ENCODE measurements at regions not wholly inside any gene's neighbourhood (a gene's known extent, or its start where the extent isn't known, plus 50 kb on each side); places are given as distances from the start of the nearest gene placed in this dataset.

DNA sequence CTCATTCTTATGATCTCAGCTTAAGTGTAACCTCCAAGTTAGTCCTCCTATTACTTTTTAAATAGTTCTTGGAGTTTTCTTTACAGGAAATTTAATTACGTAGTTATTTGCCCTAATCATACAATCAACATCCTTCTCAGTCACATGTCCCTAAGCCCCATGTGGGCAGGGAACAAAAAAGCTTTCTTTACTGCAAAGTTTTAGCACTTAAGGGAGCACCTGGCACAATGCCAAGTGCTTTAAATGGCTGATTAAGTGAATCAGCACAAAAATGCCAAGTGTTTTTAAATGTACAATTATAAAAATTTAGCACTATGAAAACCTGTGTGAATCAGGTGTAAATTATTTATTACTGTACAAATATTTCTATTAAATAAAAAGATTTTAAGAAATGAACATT, 445.3 kb downstream of the C3orf38 start:
- no peaks in the 10 kb centered on the region for H3K36me3 ChIP-seq (ENCODE audit: insufficient read depth)
- no peaks in the 10 kb centered on the region for H4K20me1 ChIP-seq (ENCODE audit: insufficient read depth)
- no peak overlapping the region for H3K4me3 ChIP-seq (IDR thresholded peaks at IDR 0.05; ENCODE audit: insufficient read depth, low read depth, low read length)
- H3K27ac ChIP-seq = no peak overlapping the region
- H3K9ac ChIP-seq = no peak overlapping the region
- H2AFZ ChIP-seq (ENCODE audit: low read depth) = no peak overlapping the region
- TF ChIP-seq, protein P1, sequence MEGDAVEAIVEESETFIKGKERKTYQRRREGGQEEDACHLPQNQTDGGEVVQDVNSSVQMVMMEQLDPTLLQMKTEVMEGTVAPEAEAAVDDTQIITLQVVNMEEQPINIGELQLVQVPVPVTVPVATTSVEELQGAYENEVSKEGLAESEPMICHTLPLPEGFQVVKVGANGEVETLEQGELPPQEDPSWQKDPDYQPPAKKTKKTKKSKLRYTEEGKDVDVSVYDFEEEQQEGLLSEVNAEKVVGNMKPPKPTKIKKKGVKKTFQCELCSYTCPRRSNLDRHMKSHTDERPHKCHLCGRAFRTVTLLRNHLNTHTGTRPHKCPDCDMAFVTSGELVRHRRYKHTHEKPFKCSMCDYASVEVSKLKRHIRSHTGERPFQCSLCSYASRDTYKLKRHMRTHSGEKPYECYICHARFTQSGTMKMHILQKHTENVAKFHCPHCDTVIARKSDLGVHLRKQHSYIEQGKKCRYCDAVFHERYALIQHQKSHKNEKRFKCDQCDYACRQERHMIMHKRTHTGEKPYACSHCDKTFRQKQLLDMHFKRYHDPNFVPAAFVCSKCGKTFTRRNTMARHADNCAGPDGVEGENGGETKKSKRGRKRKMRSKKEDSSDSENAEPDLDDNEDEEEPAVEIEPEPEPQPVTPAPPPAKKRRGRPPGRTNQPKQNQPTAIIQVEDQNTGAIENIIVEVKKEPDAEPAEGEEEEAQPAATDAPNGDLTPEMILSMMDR (conservative IDR thresholded peaks at IDR 0.05; ENCODE audit: low read depth, low read length) = no peak
- H3K27me3 ChIP-seq (ENCODE audit: insufficient read depth, low read depth) = no peaks in the 10 kb centered on the region
- no peaks in the 10 kb centered on the region for H3K4me1 ChIP-seq (ENCODE audit: low read depth, poor library complexity, severe bottlenecking)
- no peaks in the 10 kb centered on the region for H3K79me2 ChIP-seq (ENCODE audit: insufficient read depth, low read depth)
- no peak overlapping the region for H3K4me2 ChIP-seq

- Histone ChIP-seq H4K20me1 (ENCODE audit: insufficient read depth) (no peaks in the 10 kb centered on the region), H3K79me2 (ENCODE audit: insufficient read depth, low read depth) (no peaks in the 10 kb centered on the region), H3K36me3 (ENCODE audit: insufficient read depth) (no peaks in the 10 kb centered on the region), H3K27me3 (ENCODE audit: insufficient read depth, low read depth) (no peaks in the 10 kb centered on the region), H2AFZ (ENCODE audit: low read depth) (no peak overlapping the region), H3K9ac (no peak overlapping the region), H3K4me2 (no peak overlapping the region), H3K4me1 (ENCODE audit: low read depth, poor library complexity, severe bottlenecking) (no peaks in the 10 kb centered on the region), H3K4me3 (IDR thresholded peaks at IDR 0.05; ENCODE audit: insufficient read depth, low read depth, low read length) (no peak overlapping the region), H3K27ac (no peak overlapping the region)
- TF ChIP-seq, protein P1 (conservative IDR thresholded peaks at IDR 0.05; ENCODE audit: low read depth, low read length) = no peak
These were observed 446.7 kb downstream of the C3orf38 start for GRCh38 chr3:88596451-88596850.

- TF ChIP-seq, protein P1 (conservative IDR thresholded peaks at IDR 0.05; ENCODE audit: low read depth, low read length) = no peak
- no peaks in the 10 kb centered on the region for H3K79me2 ChIP-seq (ENCODE audit: insufficient read depth, low read depth)
These were observed 461.1 kb downstream of the C3orf38 start for GRCh38 chr3:88610820-88611219.

GRCh38 chr3:88611826-88612326, 462.1 kb downstream of the C3orf38 start:
- Histone ChIP-seq H2AFZ (ENCODE audit: low read depth) (no peak overlapping the region), H3K79me2 (ENCODE audit: insufficient read depth, low read depth) (no peaks in the 10 kb centered on the region), H3K27me3 (ENCODE audit: insufficient read depth, low read depth) (no peaks in the 10 kb centered on the region), H3K4me2 (no peak overlapping the region), H3K4me1 (ENCODE audit: low read depth, poor library complexity, severe bottlenecking) (no peaks in the 10 kb centered on the region), H4K20me1 (ENCODE audit: insufficient read depth) (no peaks in the 10 kb centered on the region), H3K36me3 (ENCODE audit: insufficient read depth) (no peaks in the 10 kb centered on the region), H3K9ac (no peak overlapping the region), H3K4me3 (IDR thresholded peaks at IDR 0.05; ENCODE audit: insufficient read depth, low read depth, low read length) (no peak overlapping the region), H3K27ac (no peak overlapping the region)
- TF ChIP-seq, protein P1 (conservative IDR thresholded peaks at IDR 0.05; ENCODE audit: low read depth, low read length) = no peak

More at GRCh38 chr3:88610820-88611219, 461.1 kb downstream of the C3orf38 start:
- Histone ChIP-seq H3K4me3 (IDR thresholded peaks at IDR 0.05; ENCODE audit: insufficient read depth, low read depth, low read length) (no peak overlapping the region), H3K36me3 (ENCODE audit: insufficient read depth) (no peaks in the 10 kb centered on the region), H3K27me3 (ENCODE audit: insufficient read depth, low read depth) (no peaks in the 10 kb centered on the region), H3K4me2 (no peak overlapping the region), H2AFZ (ENCODE audit: low read depth) (no peak overlapping the region), H3K27ac (no peak overlapping the region), H3K9ac (no peak overlapping the region), H4K20me1 (ENCODE audit: insufficient read depth) (no peaks in the 10 kb centered on the region), H3K4me1 (ENCODE audit: low read depth, poor library complexity, severe bottlenecking) (no peaks in the 10 kb centered on the region)

Measured in KMS-11 (cell line).